GM12865 (cell line): ENCODE measurements at regions not wholly inside any gene's neighbourhood (a gene's known extent, or its start where the extent isn't known, plus 50 kb on each side); places are given as distances from the start of the nearest gene placed in this dataset.
"Not testable (repeated sequence)": the region's sequence is repeated elsewhere in the genome, so short reads cannot be mapped to it uniquely, and the experiment has no call there.

Source experiments
- DNase-seq: peaks from one replicate; pipeline ENCODE4 v3.0.0; 2010; ENCODE audit warnings: low read depth
- H3K4me3 ChIP-seq: 2 replicates; pipeline ENCODE4 v1.5.1; 2011; ENCODE audit warnings: mild to moderate bottlenecking, low read depth, low read length, control low read depth
- TF ChIP-seq, protein P1 (sequence below): IDR thresholded peaks from 2 replicates; pipeline ENCODE4 v1.5.1; 2011; ENCODE audit warnings: low read length, control low read depth, low read depth, inconsistent platforms; ENCODE audit not compliant: insufficient read depth; ENCODE audit errors: missing control alignments

GRCh38 chr20:5401277-5401875 is 84.6 kb upstream of the PROKR2 start:
- DNase-seq: no peak
- TF ChIP-seq, protein P1, sequence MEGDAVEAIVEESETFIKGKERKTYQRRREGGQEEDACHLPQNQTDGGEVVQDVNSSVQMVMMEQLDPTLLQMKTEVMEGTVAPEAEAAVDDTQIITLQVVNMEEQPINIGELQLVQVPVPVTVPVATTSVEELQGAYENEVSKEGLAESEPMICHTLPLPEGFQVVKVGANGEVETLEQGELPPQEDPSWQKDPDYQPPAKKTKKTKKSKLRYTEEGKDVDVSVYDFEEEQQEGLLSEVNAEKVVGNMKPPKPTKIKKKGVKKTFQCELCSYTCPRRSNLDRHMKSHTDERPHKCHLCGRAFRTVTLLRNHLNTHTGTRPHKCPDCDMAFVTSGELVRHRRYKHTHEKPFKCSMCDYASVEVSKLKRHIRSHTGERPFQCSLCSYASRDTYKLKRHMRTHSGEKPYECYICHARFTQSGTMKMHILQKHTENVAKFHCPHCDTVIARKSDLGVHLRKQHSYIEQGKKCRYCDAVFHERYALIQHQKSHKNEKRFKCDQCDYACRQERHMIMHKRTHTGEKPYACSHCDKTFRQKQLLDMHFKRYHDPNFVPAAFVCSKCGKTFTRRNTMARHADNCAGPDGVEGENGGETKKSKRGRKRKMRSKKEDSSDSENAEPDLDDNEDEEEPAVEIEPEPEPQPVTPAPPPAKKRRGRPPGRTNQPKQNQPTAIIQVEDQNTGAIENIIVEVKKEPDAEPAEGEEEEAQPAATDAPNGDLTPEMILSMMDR: no peak
- H3K4me3 ChIP-seq: no peak overlapping the region

DNA sequence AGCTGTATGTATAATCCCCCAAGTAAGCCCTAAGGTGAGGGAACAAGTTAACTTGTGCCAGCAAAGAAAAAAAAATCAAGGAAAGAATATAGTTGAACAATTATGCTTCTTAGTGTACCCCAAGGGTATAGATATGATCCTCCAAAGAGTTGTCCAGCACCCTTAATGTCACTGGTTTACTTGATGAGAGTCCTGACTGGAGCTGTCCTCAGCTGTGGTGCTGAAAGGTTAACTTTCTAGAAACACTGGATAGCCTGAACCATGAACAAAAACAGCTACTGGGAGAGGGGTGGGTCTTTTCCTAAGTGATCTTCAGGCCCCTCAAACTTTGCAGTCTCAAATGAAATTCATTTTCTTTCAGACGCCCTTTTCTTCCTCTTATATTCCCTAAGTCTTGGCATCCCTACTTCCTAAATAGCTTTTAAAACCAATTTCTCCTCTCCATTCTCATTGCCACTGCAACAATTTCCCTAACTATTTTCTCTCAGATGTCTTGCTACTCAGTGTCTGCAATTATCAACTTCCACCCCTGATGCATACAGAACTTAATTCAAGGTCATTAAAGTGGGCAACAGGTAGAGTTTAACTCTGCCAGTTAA is 83.5 kb upstream of the PROKR2 start:
- TF ChIP-seq, protein P1: no peak
- peak; percentile 12 for DNase-seq
- H3K4me3 ChIP-seq: no peak overlapping the region

GRCh38 chr20:5397393-5397792 is 80.6 kb upstream of the PROKR2 start:
- no peak for DNase-seq
- TF ChIP-seq, protein P1: no peak
- no peak overlapping the region for H3K4me3 ChIP-seq

GRCh38 chr20:5395932-5396727 is 79.4 kb upstream of the PROKR2 start:
- no peak for DNase-seq
- H3K4me3 ChIP-seq: no peak overlapping the region

DNA sequence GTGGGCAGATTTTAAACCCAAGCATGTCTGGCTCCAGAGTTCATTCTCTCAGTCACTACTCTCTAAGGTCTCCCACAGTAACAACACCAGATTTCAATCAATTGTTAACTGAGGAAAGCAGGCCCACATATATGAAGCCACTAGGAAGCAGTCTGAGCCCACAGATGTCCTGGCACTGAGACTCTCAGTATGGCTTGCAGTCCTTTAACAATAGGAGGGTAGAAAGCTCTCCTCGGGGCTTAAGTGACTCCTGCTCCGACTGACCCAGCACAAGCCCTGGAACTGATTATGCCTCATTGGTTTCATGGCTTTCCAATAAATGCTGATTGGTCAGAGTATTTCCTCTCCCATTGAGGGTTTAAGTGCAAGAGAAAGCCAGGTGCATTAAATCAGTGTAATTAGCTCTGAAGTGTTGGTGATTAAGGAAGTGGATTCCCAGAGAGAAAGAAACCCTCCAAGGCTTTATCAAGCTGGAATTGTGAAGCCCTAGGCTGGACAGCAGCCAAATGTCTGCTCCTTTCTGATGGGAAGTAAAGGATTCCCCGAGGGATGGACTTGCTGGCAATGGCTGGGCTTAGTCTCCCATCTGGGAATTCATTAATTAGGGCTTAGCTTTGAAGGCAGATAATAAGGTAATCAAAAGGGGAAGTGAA is 76.6 kb upstream of the PROKR2 start:
- DNase-seq: no peak
- no peak overlapping the region for H3K4me3 ChIP-seq
- TF ChIP-seq, protein P1: no peak

More at GRCh38 chr20:5395932-5396727, 79.4 kb upstream of the PROKR2 start:
- TF ChIP-seq, protein P1: no peak

DNA sequence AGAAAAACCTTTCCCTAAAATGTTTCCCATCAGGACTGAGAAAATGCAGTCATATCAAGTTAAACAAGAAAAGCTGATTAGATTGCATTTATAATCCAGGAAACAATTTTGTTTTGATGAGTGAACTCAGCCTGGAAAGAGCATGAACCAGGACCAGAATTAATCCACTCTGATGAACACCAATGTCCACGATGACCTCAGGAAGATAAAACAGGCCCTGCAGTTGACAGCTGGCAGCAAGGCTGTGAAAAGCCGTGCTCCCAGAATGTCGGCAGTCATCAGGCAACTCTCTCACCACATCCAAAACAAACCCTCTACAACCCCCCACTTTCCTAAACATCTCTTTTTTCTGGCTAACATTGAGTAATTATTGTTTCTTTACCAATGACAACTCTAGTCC is 74.0 kb upstream of the PROKR2 start:
- DNase-seq: no peak
- TF ChIP-seq, protein P1: no peak
- no peak overlapping the region for H3K4me3 ChIP-seq

GRCh38 chr20:5386846-5387245 is 70.1 kb upstream of the PROKR2 start:
- H3K4me3 ChIP-seq, DNase-seq: not testable (repeated sequence)

DNA sequence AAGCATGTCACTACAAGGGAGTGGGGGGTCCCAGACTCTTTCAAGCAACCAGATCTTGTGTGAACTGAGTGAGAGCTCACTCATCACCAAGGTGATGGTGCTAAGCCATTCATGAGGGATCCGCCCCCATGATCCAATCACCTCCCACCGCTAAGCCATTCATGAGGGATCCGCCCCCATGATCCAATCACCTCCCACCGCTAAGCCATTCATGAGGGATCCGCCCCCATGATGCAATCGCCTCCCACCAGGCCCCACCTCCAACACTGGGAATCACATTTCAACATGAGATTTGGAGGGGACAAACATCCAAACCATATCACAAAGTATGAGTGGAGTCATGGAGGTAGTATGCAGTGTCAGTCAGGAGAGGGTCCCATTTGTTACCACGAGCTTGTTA is 64.8 kb upstream of the PROKR2 start:
- DNase-seq, H3K4me3 ChIP-seq: not testable (repeated sequence)
